Hepatocyte (in vitro differentiated cells): ENCODE measurements at regions not wholly inside any gene's neighbourhood (a gene's known extent, or its start where the extent isn't known, plus 50 kb on each side); places are given as distances from the start of the nearest gene placed in this dataset.

Source experiments
- DNase-seq: peaks from one replicate; pipeline ENCODE4 v3.0.0-alpha.2; 2016; ENCODE audit warnings: low spot score
- H2AFZ ChIP-seq: fragments of 200-600 bp; sonication (generic); 2 replicates; pipeline ENCODE4 v1.6.0; 2016; ENCODE audit warnings: antibody characterized with exemption, mild to moderate bottlenecking
- H3K27ac ChIP-seq: fragments of 200-600 bp; sonication (generic); 2 replicates; pipeline ENCODE4 v1.5.1; 2016; ENCODE audit warnings: mild to moderate bottlenecking
- H3K27me3 ChIP-seq: fragments of 200-600 bp; sonication (generic); 2 replicates; pipeline ENCODE4 v1.6.1; 2016
- H3K36me3 ChIP-seq: fragments of 200-600 bp; sonication (generic); replicated peaks from 2 replicates; pipeline ENCODE4 v1.5.1; 2016; ENCODE audit warnings: low read depth; ENCODE audit not compliant: insufficient read depth
- H3K4me1 ChIP-seq: fragments of 200-600 bp; sonication (generic); 2 replicates; pipeline ENCODE4 v1.5.1; 2016; ENCODE audit warnings: mild to moderate bottlenecking, moderate library complexity; ENCODE audit not compliant: insufficient read depth
- H3K4me2 ChIP-seq: fragments of 200-600 bp; sonication (generic); 2 replicates; pipeline ENCODE4 v1.6.0; 2016
- H3K4me3 ChIP-seq: fragments of 200-600 bp; sonication (generic); 2 replicates; pipeline ENCODE4 v1.5.1; 2016; ENCODE audit warnings: mild to moderate bottlenecking
- H3K79me2 ChIP-seq: fragments of 200-600 bp; sonication (generic); 2 replicates; pipeline ENCODE4 v1.6.0; 2017; ENCODE audit warnings: mild to moderate bottlenecking
- H3K9me2 ChIP-seq: fragments of 200-600 bp; sonication (generic); replicated peaks from 2 replicates; pipeline ENCODE4 v1.6.0; 2017; ENCODE audit warnings: mild to moderate bottlenecking; ENCODE audit not compliant: insufficient read depth
- H3K9me3 ChIP-seq: fragments of 200-600 bp; sonication (generic); 2 replicates; pipeline ENCODE4 v1.5.1; 2016; ENCODE audit warnings: low read depth, mild to moderate bottlenecking
- H4K20me1 ChIP-seq: fragments of 200-600 bp; sonication (generic); 2 replicates; pipeline ENCODE4 v1.6.0; 2016; ENCODE audit warnings: mild to moderate bottlenecking; ENCODE audit not compliant: insufficient read depth, poor library complexity, severe bottlenecking
- CTCF ChIP-seq: fragments of 200-600 bp; sonication (generic); IDR thresholded peaks from 2 replicates; pipeline ENCODE4 v1.5.1; 2016; ENCODE audit warnings: antibody characterized with exemption, mild to moderate bottlenecking; ENCODE audit not compliant: poor library complexity
- EZH2 ChIP-seq: fragments of 200-600 bp; sonication (generic); IDR thresholded peaks from 2 replicates; pipeline ENCODE4 v1.6.1; 2016; ENCODE audit warnings: antibody characterized with exemption, mild to moderate bottlenecking, borderline replicate concordance
- EZH2phosphoT487 ChIP-seq: fragments of 200-600 bp; sonication (generic); IDR thresholded peaks from one replicate; pipeline ENCODE4 v1.6.1; 2018; ENCODE audit warnings: antibody characterized with exemption, mild to moderate bottlenecking, low read depth, moderate library complexity; ENCODE audit not compliant: unreplicated experiment, severe bottlenecking
- WGBS: methylation state at CpG from one replicate; pipeline ENCODE4 v1.1.6; 2016; ENCODE audit warnings: low lambda C conversion rate; ENCODE audit errors: missing lambda C conversion rate; 5-methylcytosine and 5-hydroxymethylcytosine counted together

DNA sequence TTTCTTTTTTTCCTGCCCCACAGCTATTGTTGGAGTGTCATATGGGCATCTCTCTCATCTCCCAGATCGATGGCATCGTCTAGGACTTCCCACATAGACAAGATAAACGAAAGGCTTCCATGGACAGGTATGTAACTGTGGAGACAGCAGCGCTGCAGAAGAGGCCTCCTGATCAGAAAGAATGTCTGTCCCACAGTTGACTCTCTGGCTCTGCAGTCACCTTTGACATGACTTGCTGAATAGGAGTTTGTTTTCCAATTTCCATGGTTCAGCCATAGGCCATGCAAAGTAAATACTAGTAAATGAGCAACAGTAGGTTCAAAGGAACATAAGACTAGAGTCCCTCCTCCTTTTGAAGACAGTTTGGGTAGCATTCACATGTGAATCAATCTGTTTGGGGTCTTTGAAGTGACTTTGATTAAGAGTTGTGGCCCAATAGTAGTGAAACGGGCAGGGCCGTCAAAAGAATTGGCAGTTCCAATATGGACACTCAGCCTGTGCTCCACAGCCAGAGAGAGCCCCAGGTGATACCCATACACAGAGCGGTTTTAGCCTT, 134.7 kb upstream of the IFNGR1 start:
- TF ChIP-seq EZH2 (no peak), EZH2phosphoT487 (no peak), CTCF (no peak)
- no peaks in the 10 kb centered on the region for H3K27me3 ChIP-seq
- H3K27ac ChIP-seq: peak overlapping the region; percentile 78
- no peak overlapping the region for H2AFZ ChIP-seq
- H3K36me3 ChIP-seq: no peaks in the 10 kb centered on the region
- H3K9me3 ChIP-seq: no peaks in the 10 kb centered on the region
- 81% methylated on average over 7 of the region's 7 CpGs for WGBS
- H3K4me2 ChIP-seq: no peak overlapping the region
- DNase-seq: peak; percentile 34
- H3K9me2 ChIP-seq: no peaks in the 10 kb centered on the region
- peaks cover 16% of the 10 kb centered on the region for H3K4me1 ChIP-seq
- H3K4me3 ChIP-seq: no peak overlapping the region
- no peaks in the 10 kb centered on the region for H4K20me1 ChIP-seq
- H3K79me2 ChIP-seq: no peaks in the 10 kb centered on the region

DNA sequence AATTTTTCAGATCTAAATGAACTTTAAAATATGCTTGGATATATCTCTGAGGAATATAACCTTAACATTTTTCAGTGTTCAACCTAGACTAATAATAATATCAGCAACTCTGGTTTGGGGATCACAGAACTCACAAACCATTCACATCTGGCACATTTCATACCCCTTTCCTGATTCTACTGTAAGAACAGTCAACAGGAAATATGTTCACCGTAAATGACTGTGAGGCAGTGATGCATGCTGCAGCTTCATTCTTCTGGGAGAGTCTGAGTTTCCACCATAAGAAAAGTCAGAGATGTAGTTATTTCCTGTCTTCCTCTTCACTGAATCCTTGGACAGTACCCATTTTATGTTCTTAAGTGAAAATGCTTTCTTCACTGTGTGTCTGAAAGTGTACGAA, 134.2 kb upstream of the IFNGR1 start:
- H3K9me2 ChIP-seq: no peaks in the 10 kb centered on the region
- no peak overlapping the region for H3K4me3 ChIP-seq
- TF ChIP-seq EZH2 (no peak), CTCF (no peak), EZH2phosphoT487 (no peak)
- H3K4me2 ChIP-seq: no peak overlapping the region
- H3K4me1 ChIP-seq: peaks cover 16% of the 10 kb centered on the region
- 81% methylated on average over 2 of the region's 2 CpGs for WGBS
- no peaks in the 10 kb centered on the region for H4K20me1 ChIP-seq
- H3K79me2 ChIP-seq: no peaks in the 10 kb centered on the region
- H2AFZ ChIP-seq: no peak overlapping the region
- peak overlapping the region; percentile 78 for H3K27ac ChIP-seq
- no peaks in the 10 kb centered on the region for H3K27me3 ChIP-seq
- no peak for DNase-seq
- H3K36me3 ChIP-seq: no peaks in the 10 kb centered on the region
- H3K9me3 ChIP-seq: no peaks in the 10 kb centered on the region

- no peaks in the 10 kb centered on the region for H3K27me3 ChIP-seq
- H2AFZ ChIP-seq: no peak overlapping the region
- H3K36me3 ChIP-seq: no peaks in the 10 kb centered on the region
- H3K9me3 ChIP-seq: no peaks in the 10 kb centered on the region
- TF ChIP-seq EZH2phosphoT487: no peak
- TF ChIP-seq CTCF: no peak
- no peak for TF ChIP-seq EZH2
- H3K4me1 ChIP-seq: peaks cover 16% of the 10 kb centered on the region
- H3K9me2 ChIP-seq: no peaks in the 10 kb centered on the region
- peak overlapping the region; percentile 78 for H3K27ac ChIP-seq
- no peaks in the 10 kb centered on the region for H4K20me1 ChIP-seq
- H3K4me2 ChIP-seq: peak overlapping the region; percentile 3
- 56% methylated on average over 6 of the region's 6 CpGs for WGBS
- H3K79me2 ChIP-seq: no peaks in the 10 kb centered on the region
- no peak overlapping the region for H3K4me3 ChIP-seq
- peak; percentile 66 for DNase-seq
Measured at GRCh38 chr6:137352859-137353258, 133.7 kb upstream of the IFNGR1 start.

- H3K4me3 ChIP-seq: no peak overlapping the region
- H3K79me2 ChIP-seq: no peaks in the 10 kb centered on the region
- H4K20me1 ChIP-seq: no peaks in the 10 kb centered on the region
- peak overlapping the region; percentile 40 for H3K27ac ChIP-seq
- H2AFZ ChIP-seq: no peak overlapping the region
- H3K9me2 ChIP-seq: no peaks in the 10 kb centered on the region
- TF ChIP-seq EZH2 (no peak), CTCF (no peak), EZH2phosphoT487 (no peak)
- no peak overlapping the region for H3K4me2 ChIP-seq
- 80% methylated on average over 5 of the region's 5 CpGs for WGBS
- H3K36me3 ChIP-seq: no peaks in the 10 kb centered on the region
- DNase-seq: peak; percentile 10
- no peaks in the 10 kb centered on the region for H3K9me3 ChIP-seq
- no peaks in the 10 kb centered on the region for H3K27me3 ChIP-seq
- peaks cover 16% of the 10 kb centered on the region for H3K4me1 ChIP-seq
Measured at GRCh38 chr6:137351890-137352289, 132.7 kb upstream of the IFNGR1 start.
